Testis (tissue), 2 donors: ENCODE measurements at regions not wholly inside any gene's neighbourhood (a gene's known extent, or its start where the extent isn't known, plus 50 kb on each side); places are given as distances from the start of the nearest gene placed in this dataset.

Experiments
- DNase-seq: peaks from one replicate; pipeline ENCODE4 v3.0.0-alpha.2; 2019
- H3K27ac ChIP-seq, 2 donors: fragments of 200-600 bp; sonication (generic); one replicate each; pipeline ENCODE4 v1.5.1; 2019
- H3K27me3 ChIP-seq: fragments of 200-600 bp; sonication (generic); one replicate; pipeline ENCODE4 v1.5.1; 2019
- H3K36me3 ChIP-seq: fragments of 200-600 bp; sonication (generic); one replicate; pipeline ENCODE4 v1.5.1; 2017; ENCODE audit warnings: low read depth; ENCODE audit errors: missing control alignments
- H3K4me1 ChIP-seq: fragments of 200-600 bp; sonication (generic); one replicate; pipeline ENCODE4 v1.5.1; 2019
- H3K4me3 ChIP-seq, 2 donors: fragments of 200-600 bp; sonication (generic); one replicate each; pipeline ENCODE4 v1.5.1; 2017 to 2019
- H3K9me3 ChIP-seq: fragments of 200-600 bp; sonication (generic); one replicate; pipeline ENCODE4 v1.5.1; 2017
- POLR2A ChIP-seq: fragments of 450-650 bp; IDR thresholded peaks from one replicate; pipeline ENCODE4 v1.6.1; 2017; ENCODE audit warnings: antibody characterized with exemption, mild to moderate bottlenecking, moderate library complexity
- WGBS, 2 donors: methylation state at CpG; one replicate each; pipeline ENCODE4 v1.1.5; 2018; 5-methylcytosine and 5-hydroxymethylcytosine counted together
- intact Hi-C: fragments of 100-400 bp; cut with DNase I; formaldehyde crosslinking; loops from one replicate; pipeline ENCODE4 v1.15.1; 2023; ENCODE audit warnings: low total_unique reads
- TF ChIP-seq, protein P1 (sequence below), 3 experiments: fragments of 450-650 bp in 2 of 3; fragments of 200-600 bp in 1 of 3; sonication (generic) in 1 of 3; IDR thresholded peaks; one replicate each; pipeline ENCODE4 v1.5.1; 2016 to 2019; ENCODE audit warnings: antibody characterized with exemption in 3 of 3, mild to moderate bottlenecking in 2 of 3, moderate library complexity in 1 of 3

DNA sequence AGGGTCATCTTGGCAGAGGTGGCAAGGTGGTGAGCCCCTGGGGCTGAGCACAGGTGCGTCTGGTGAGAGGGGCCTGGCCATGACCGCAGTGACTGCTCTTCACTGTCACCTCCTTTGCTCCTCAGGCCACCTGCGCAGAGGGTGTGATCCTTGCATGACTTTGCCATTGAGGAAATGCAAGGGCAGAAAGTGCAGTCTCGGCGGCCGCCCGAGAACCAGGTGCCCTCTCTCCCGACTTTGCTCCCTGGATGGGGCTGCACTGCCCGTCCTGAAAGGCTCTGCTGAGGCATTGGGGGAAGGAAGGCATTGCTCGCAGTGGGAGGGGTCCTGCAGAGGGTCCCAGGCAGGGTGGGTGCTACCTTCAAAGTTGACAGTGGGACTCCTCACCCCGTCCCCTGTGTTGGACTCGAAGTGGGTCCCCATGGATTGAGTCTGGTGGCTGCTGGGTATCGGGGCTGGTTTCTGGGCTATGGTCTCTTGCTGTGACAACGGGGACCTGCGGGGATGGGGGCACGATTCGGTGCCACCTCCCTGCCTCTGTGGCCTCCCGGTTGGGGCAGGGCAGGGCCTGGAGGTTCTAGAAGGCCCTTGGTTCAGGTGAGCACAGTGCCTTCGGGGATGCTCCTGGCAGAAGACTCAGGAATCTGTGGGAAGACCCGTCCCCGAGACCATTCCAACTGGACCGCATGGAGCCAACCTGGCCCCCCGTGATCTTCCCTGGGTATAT, 1239.4 kb downstream of the BRD1 start:
- TF ChIP-seq, protein P1, sequence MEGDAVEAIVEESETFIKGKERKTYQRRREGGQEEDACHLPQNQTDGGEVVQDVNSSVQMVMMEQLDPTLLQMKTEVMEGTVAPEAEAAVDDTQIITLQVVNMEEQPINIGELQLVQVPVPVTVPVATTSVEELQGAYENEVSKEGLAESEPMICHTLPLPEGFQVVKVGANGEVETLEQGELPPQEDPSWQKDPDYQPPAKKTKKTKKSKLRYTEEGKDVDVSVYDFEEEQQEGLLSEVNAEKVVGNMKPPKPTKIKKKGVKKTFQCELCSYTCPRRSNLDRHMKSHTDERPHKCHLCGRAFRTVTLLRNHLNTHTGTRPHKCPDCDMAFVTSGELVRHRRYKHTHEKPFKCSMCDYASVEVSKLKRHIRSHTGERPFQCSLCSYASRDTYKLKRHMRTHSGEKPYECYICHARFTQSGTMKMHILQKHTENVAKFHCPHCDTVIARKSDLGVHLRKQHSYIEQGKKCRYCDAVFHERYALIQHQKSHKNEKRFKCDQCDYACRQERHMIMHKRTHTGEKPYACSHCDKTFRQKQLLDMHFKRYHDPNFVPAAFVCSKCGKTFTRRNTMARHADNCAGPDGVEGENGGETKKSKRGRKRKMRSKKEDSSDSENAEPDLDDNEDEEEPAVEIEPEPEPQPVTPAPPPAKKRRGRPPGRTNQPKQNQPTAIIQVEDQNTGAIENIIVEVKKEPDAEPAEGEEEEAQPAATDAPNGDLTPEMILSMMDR (IDR thresholded peaks at IDR 0.05), result no peak
- TF ChIP-seq POLR2A, result no peak
- intact Hi-C loops, result no loop called here
- DNase-seq, result no peak
- WGBS, 2 donors, result 85 to 91% methylated on average over 9 to 23 of the region's 23 CpGs
- Histone ChIP-seq H3K36me3 (no peaks in the 10 kb centered on the region), H3K27ac (no peak overlapping the region), H3K27me3 (no peaks in the 10 kb centered on the region), H3K9me3 (no peaks in the 10 kb centered on the region), H3K4me1 (no peaks in the 10 kb centered on the region), H3K4me3 (no peak overlapping the region)

DNA sequence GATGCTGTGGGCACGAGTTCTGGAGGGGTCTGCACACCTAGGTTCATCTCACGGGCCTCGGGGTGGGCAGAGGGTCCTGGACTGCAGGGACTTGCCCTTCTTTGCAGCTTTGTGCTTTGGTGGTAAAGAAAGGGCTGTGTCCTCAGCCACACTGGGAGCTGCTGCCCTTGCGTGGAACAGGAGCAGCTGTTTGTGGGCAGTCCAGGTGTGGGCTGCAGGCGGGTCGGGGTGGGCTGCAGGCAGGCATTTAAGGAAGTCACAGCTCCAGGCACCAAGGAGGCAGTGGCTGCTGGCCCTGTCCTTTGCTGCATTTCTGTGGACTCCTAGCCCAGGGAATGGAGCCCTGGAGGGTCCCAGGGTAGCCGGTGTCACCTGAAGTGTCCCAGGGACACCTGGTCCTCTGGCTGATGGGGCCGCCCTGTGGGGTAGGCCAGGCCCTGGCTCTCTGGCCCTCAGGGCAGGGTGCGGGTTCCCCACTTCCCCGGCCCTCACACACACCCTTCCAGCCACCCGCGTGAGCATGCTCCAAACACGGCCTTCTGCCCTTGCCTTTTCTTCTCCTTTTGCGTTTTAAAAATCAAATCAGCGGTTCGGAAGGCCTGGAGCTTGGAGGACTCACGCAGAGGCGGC, 1240.3 kb downstream of the BRD1 start:
- WGBS, 2 donors, result 89 to 95% methylated on average over 16 to 18 of the region's 18 CpGs
- DNase-seq, result no peak
- Histone ChIP-seq H3K4me3 (no peak overlapping the region), H3K9me3 (no peaks in the 10 kb centered on the region), H3K36me3 (no peaks in the 10 kb centered on the region), H3K27me3 (no peaks in the 10 kb centered on the region), H3K4me1 (no peaks in the 10 kb centered on the region), H3K27ac (no peak overlapping the region)
- intact Hi-C loops, result no loop called here
- TF ChIP-seq, protein P1 (IDR thresholded peaks at IDR 0.05), result no peak
- TF ChIP-seq POLR2A, result no peak

DNA sequence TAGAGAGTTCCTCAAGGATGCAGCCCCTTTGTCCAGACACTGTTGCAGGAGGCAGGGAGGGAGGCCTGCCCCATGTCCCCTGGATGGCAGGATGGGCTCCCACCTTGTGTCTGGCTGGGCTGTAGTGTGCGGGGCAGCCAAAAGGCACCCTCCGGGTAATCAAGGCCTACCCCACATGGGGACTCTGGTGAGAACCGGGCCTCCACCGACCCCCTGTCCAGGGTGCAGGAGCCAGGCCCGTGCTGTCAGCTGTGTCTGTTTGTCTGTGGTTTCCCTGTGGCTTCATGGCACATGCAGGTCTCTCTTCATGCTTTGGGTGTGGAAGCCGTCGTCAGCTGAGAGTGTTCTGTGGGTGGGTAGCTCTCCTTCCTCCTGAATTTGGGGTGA, 1240.9 kb downstream of the BRD1 start:
- intact Hi-C loops, result no loop called here
- 92 to 97% methylated on average over 4 to 7 of the region's 7 CpGs for WGBS, 2 donors
- no peaks in the 10 kb centered on the region for H3K9me3 ChIP-seq
- H3K36me3 ChIP-seq, result no peaks in the 10 kb centered on the region
- H3K27ac ChIP-seq, result no peak overlapping the region
- TF ChIP-seq, protein P1 (IDR thresholded peaks at IDR 0.05), result no peak
- TF ChIP-seq POLR2A, result no peak
- no peak for DNase-seq
- no peak overlapping the region for H3K4me3 ChIP-seq
- no peaks in the 10 kb centered on the region for H3K4me1 ChIP-seq
- H3K27me3 ChIP-seq, result no peaks in the 10 kb centered on the region

DNA sequence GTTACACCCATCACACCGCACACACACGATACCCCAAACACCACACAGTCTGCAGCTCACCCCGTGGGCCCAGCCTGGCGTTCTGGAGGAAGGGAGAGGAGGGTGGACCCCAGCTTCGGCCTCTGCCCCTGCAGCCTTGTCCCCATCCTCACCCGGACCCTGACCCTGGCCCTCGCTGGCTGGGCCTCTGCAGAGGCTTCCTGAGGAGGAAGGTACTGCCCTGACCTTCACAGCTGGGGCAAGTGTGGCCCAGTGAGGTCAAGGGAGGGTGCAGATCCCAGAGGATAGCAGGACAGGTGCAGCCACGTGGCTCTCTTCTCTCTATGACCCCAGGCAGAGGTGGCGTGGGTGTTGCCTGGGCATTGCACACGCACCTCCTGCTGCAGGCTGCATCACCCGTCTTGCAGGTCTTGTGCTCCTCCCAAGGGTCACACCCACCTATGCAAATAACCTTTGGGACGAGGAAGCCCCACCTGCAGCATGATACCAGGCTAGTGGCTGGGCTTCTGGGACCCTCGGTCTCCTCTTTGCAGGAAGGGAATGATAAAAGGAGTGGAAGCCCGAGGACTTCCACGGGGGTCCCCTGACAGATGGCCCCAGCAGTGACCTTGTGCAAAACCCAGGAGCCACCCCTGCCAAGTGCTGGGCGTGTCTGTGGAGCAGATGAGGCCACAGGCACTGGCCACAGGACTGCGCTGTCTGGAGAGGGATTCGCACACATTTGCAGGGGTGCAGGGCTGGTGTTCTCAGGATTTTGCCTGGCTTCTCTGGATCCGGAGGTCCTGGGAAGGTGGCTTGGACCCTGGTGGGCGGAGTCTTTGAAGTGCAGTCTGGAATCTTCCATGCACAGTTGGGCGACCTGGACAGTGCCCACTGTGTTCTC, 1241.5 kb downstream of the BRD1 start:
- WGBS, 2 donors, result 79% methylated on average over 4 to 21 of the region's 21 CpGs
- Histone ChIP-seq H3K27me3 (no peaks in the 10 kb centered on the region), H3K9me3 (no peaks in the 10 kb centered on the region), H3K4me1 (no peaks in the 10 kb centered on the region), H3K27ac (no peak overlapping the region), H3K36me3 (no peaks in the 10 kb centered on the region), H3K4me3 (no peak overlapping the region)
- no peak for TF ChIP-seq POLR2A
- TF ChIP-seq, protein P1 (IDR thresholded peaks at IDR 0.05), result no peak
- intact Hi-C loops, result no loop called here
- no peak for DNase-seq
